Stromal cell of bone marrow (primary cell): ENCODE measurements at regions not wholly inside any gene's neighbourhood (a gene's known extent, or its start where the extent isn't known, plus 50 kb on each side); places are given as distances from the start of the nearest gene placed in this dataset.
A peak's percentile ranks its signal among the peaks of the same experiment; 100 is the strongest.

Source experiments
- DNase-seq: peaks from one replicate; pipeline ENCODE4 v3.0.0-alpha.2; 2012; ENCODE audit warnings: low read depth

DNA sequence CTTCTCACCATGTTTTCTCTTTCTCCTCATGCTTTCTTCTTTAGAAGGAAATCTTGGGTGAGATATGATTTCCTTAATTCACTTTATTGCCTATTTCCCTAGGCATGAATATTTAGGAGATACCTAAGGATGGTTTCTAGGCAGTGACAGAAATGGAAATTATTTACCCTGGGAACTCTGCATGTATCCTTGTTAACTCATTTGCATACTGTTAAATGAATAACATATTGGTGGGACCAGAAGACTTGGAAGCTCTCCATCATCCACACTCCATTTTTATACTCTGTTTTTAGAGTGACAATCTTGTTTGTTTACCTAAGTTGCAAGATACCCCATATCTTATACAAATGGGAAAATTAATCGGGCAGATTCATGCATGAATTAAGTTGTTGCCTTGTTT lies 285.7 kb downstream of the RNF144B start:
- DNase-seq, result no peak

DNA sequence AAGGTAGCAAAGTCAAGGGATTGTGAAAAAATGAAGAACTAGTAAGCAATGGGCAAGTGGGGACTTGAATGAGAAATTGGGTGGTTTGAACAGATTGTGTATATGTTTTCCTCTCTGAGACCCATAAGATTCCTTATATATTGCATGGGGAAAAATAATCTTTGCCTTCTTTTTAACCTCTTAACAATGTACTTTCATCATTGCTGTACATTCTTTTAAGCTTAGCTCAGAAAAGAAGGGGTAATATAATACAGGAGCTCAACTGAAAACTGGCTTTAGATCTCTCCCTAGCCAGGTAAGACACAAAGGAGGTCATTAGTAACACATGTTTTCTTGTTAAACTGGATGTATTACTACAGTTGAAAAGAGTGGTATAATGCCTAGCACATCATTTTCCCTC lies 287.2 kb downstream of the RNF144B start:
- DNase-seq, result no peak

DNA sequence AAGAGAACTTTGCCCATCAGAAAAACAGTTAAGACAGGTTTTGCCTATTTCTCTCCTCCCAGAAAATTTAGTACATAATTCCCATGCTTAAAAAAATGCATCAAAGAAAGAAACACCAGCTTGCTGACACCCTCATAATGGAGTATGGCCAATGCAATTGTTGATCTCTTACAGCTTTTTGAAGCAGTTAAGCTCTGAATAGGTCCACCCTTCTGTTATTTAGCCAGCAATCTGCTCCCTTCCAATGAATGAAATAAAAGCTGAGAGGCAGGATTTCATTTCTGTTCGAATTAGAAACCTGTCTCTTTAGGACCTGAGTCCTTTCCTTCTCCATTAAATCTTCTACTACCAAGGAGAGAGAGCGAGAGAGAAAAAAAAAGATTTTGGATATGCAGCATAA lies 288.7 kb downstream of the RNF144B start:
- no peak for DNase-seq

DNA sequence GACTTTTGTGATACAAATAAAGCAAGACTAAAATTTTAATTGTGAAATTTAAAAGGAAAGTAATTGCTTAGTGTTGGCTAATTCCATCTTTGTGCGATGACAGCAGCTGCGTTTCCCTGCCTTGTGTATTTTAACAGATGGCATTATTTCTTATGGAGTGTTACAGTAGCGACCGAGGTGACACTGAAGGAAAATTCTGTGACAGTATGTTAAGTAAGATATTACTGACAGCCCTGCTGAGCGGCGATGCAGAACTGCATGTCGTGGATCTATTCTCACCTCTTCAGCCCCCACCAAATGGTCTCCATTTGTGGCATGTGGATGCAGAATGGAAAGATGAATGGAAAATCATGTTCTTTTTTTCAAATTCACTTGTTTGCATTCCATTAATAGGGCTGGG lies 289.4 kb downstream of the RNF144B start:
- DNase-seq, result no peak

DNA sequence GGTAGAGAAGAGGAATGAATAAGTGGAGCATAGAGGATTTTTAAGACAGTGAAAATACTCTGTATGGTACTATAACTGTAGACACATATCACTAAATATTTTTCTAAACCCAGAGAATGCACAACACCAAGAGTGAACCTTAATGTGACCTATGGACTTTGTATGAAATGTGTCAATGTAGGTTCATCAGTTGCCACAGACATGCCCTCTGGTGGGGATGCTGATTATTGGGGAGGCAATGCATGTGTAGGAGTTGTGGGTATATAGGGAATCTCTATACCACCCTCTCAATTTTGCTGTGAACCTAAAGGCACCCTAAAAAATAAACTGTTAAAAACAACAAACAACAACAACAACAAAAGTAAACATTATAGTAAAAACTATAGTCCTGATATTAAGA lies 293.7 kb downstream of the RNF144B start:
- no peak for DNase-seq

DNA sequence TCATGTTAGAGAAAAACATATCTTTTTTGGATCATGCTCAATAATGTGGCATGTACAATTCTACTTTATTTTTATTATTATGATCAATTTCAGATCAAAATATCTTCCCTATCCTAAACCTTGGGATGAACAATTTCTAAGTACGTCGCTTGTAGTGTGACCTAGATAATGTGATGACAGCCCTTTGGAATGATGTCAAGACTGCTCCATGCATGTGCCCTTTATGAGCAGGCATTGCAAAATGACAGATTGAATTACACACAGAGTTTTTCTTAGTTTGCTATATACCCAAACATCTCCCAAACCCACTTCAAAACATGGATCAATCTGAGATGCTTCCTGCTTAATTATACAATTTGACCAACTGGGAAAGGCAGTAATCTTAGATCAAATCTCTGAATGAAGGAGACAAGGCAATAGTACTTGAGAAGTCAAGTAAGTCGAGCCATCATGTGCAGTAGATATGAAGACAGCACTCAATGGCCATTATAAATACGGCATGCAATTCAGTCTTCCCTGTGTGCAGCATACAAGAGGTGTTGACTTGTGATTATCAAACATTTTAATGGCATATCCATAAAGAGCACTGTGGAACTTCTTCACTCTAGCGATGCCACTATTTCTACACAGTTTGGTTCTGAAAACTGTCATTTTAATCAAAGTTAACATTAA lies 294.8 kb downstream of the RNF144B start:
- no peak for DNase-seq

DNA sequence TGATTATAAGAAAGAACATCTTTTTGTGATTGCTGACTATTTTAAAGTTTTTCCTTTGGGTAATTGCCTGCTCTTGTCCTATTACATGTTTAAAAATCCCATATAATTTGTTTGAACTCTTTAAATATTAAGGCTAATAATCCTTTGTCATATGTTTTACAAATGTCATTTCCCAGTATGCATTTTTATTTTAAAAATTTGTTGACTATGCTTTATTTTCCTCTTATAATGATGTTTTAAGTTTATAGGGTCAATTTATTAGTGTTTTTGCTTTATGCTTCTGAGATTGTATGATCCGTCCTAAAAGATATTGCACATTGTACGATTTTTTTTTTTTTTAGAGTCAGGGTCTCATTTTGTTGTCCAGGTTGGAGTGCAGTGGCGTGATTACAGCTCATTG lies 297.2 kb downstream of the RNF144B start:
- no peak for DNase-seq

DNA sequence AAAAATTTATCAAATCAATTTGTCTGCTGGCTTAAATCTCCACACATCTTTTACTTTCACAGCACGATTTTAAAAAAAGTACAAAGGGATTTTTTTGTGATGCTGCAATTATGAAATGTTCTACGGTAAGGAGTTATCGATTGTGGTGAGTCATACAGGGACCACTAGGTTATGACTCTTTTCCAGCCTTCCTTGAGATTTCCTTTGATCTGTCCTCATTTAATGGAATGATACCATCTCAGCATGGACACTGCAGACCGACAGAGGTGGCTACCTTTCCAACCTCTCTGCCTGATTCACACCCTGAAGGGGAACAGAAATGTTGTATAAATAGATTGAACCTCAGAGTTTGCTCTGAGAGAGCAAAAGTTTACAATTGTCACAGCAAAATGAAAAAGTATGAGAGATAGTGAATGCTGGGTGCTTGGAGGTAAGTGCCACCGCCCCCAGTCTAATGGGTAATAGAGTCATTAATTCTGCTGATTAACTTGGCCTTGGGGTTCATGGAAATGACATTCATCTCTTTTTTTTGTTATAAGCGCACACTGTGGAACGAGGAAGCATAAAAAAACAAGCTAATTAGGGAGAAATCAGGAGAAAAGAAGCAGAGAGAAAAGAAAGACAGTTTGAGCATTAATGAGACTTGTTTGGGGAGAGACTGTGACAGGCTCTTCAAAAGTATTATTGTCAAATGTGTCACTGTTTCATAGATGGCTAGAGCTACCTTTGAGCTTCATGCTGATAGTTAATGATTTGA lies 306.0 kb downstream of the RNF144B start:
- DNase-seq, result no peak

DNA sequence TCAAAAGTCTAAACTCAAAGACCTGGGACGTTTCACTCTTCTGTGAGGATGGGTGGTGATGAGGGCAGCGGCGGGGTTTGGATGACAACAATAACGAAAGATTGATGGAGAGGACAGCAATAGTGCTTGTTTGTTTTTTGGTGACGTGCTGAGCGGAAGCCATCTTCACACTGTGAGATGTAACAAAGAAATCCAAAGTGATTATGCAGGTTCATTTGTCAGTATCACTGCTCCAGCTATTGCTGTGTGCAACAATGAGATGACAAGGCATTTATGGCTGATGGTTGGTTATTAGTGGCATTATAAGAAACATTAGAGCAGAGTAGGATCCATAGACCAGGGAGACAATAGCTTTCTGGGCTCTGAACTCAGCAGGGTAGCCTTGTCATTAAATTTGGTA lies 306.7 kb downstream of the RNF144B start:
- no peak for DNase-seq

DNA sequence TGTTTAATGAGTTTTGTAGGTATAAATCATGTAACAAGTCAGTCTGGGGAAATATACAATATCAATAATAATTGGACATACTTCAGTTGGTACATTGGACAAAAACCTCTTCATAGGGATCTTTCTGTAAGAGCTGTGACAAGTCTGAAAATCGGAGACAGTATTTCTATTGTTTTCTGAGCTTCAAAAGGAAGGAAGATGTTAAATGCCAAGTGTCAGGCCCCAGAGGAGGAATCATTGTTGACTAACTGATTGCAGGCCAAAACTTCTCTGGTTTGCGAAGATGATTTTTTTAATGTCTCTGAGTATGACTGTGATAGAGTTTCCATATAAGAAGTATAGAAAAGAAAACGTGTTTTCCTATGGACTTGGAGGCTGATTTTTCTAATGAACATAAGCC lies 316.4 kb downstream of the RNF144B start:
- no peak for DNase-seq

DNA sequence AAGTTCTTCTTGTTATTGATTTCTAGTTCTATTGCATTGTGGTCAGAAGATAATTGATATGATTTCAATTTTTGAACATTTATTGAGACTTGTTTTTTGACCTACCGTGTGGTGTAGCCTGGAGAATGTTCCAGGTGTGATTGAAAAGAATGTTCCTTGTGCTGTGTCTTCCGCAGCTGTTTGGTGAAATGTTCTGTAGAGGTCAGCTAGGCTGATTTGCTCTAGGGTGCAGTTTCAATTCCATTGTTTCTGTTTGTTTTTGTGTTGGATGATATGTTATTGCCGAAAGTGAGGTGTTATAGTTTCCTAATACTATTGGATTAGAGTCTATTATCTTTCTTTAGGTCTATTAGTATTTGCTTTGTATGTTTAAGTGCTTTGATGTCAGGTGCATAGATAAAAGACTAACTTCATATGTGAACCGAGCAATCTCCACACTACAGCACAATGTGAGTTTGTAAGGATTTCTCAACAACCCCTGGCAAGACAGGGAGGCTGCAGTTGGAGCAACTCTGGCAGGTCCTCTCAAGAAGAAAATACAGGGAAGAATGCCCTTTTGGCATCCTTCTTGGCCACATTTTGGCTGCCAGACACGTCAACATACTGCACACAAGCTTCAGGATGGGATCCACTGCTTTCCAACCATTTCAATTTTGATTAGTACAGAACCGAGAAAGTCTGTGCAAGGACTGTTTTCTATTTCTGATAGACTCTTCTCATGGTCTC lies 320.7 kb downstream of the RNF144B start:
- no peak for DNase-seq

DNA sequence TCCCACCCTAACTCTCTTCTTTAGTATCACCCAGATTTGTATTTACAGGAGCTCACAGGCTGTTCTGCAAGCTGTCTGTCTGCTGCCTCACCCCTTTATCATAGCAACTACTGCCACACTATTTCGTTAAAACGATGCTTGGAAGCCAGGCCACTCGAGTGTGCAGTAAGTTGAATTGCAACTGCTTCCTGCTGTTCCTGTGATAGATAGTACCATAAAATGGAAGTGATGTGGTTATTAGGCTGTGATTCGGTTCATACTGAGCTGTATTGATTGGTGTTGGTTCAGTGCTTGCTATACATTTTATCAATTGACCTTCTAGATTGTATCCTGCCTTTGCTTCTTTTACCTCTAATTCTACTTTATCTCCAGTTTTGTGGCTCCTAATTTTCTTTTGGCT lies 325.4 kb downstream of the RNF144B start:
- DNase-seq, result no peak

DNA sequence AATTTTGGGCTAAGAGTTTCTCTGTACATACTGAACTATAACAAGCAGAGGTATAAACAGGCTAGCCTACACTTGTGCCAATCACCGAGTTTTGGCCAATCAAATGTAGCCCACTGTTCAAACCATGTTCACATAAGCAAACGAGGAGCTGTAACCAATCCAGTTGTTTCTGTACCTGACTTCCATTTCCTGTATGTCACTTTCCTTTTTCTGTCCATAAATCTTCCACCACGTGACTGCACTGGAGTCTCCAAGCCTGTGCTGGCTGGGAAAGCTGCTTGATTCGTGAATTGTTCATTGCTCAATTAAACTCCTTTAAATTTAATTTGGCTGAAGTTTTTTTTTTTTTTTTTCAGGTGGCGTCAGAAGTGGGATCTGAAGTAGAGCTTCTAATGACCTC lies 332.9 kb downstream of the RNF144B start:
- no peak for DNase-seq

DNA sequence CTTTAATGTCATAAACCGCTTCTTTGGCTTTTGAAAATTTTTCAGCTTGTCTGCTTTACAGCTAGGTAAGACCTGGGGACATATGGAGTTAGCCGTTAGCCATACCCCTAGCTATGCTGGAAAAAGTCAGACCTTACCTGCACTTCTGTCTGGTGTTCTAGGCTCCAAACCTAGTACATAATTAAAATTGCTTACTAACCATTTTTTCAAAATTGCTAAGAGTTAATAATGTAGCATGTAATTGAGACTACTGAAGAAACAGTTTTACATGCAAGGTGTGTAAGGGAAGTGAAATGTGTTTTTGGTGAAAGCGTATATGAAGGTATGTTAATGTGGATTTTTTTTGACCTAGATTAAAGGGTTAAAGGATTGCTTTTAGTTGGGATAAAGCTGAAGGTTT lies 336.9 kb downstream of the RNF144B start:
- DNase-seq, result no peak

DNA sequence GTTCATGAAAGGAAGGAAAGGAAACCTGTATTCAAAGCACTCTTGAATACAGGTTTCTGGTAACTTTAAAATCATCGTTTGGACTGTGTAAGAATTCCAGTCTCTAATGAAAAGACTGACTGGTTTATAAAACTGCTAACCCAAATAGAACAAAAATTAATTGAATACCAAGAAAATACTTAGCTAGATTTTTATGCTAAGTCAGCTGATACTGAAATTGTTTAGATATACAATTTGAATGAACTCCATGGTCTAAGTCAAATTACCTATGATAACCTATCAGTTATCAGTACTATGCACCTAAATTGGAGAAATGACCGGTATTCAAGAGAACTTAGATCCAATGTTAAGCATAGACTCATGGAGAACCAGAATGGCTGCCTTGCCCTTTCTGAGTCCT lies 338.3 kb downstream of the RNF144B start:
- no peak for DNase-seq

DNA sequence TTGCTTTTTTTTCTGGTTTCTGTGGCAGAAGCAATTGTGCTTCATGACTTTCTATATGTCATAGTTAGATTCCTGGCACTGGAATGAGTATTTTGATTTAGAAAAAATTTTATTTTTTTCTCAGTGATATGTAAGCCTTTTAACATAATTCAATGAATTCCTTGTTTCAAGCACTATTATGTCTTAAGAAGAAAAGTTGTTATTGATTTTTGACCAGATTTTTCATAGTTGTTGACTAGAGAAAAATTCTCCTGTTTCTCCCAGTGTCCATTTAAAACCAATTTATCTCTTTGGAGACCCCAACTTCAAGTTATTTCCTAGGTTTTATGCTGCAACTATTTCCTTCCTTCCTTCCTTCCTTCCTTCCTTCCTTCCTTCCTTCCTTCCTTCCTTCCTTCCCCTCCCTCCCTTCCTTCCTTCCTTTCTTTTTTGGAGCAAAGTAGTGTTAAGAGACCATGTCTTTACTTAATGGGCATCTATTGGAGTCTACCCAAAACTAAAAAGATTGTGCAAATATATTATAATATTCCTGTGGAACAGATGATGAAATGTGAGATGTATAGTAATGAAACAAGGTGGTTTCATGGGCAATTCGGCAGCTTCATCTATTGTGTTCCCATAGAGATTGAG lies 346.9 kb downstream of the RNF144B start:
- DNase-seq, result no peak

DNA sequence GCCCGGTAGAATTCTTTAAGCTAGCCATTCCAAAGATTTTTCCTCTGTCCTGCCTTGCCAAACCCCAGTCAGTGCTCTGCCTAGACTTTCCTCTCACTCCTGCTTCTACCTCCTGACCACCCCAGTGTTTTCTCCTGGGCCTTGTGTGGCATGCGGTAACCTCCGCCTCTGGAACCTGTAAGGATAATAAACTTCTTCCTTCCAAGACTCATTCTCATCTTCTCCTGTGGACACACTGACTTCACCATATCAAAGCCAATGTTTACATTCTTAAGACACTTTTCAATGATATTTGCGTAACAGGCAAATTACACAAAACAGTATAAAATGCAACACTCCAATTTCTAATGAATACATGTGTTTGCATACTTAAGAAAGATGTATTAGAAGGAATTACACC lies 354.6 kb downstream of the RNF144B start:
- no peak for DNase-seq

DNA sequence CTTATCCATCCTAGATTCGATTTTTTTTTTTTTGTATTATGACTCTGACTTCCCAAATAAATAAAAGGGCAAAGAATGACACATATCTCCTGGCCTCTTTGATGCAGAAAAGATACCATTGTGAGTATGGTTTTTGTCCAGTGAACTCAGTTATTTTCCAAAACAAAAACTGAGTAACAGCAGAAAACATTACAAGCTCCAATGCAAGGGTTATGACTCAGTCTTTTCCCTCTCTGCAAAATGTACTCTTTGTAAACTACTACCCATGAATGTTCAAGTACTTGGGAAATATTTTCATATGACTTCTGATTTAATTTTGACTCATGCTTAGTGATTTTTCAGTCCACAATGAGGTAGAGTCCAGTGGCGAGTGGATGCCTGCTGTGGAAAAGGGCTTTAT lies 355.3 kb downstream of the RNF144B start:
- DNase-seq, result peak; percentile 69

DNA sequence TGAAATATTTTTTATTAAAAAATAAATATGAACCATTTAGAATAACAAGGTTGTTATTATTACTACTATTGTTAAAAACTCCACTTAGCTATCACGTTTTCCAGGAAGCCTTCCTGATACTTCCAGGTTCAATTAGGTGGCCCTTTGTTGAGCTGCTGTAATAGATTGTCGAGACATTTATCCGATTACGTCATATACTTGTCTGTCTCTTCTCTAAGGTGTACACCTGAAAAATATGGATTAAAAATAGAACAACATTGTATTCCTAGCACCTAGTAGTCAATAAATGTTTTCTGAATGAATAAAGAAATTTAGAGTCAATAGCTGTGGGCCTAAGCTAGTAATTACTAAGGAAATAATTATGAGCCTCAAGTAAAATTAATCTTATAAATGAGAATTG lies 359.6 kb downstream of the RNF144B start:
- DNase-seq, result no peak

DNA sequence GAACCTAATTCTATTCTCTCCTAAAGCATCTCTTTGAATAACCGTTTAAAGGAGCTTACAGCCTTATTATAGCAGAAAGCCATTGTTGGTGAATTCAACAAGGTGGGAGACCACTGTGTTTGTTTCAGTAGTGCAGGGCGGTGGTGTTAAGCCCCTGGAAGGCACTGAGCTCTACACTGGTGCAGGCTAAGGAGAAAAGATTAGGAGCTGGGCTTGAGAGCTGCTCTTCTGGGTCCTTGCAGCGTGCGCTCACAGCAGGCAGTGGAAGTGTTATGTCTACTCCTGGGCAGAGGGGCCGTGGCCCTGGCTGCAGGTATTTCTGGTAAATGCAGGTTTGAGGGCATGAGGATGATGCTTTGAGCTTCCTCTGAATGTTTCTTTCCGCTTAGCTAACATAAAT lies 361.2 kb downstream of the RNF144B start:
- DNase-seq, result no peak

DNA sequence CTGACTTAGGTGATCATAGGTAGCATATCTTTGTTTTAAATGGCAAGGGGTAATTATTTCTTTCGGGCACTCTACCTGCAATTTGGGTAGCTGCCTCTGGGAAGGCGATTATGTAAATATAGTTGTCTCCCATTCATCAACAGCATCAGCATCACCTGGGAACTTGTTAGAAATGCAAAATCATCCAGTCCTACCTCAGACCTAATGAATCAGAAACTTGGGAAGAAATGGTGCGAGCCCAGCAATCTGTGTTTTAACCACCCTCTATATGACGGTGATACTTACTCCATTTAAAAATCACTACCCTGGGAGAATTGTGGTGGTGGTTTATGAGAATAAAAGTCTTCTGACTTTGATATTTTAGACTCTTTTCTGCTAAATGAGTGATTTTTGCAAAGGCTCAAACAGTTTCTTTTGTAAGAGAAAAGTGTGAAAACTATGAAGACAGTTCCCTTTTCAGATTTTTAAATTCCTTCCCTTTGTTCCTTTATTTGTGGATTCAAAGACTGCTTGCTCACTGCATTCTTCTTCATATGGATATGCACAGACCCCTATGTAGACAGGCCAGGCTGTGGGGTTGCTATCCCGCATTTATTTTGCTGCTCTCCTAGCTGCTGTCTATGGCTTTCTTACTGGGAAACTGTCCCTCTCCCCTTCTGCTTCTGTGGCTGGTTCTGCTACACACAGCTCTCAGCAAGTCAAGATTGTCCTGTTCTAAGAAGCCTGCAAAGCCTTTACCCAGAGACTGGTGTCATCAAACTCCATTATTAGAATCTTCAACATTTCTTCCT lies 365.3 kb downstream of the RNF144B start:
- no peak for DNase-seq

DNA sequence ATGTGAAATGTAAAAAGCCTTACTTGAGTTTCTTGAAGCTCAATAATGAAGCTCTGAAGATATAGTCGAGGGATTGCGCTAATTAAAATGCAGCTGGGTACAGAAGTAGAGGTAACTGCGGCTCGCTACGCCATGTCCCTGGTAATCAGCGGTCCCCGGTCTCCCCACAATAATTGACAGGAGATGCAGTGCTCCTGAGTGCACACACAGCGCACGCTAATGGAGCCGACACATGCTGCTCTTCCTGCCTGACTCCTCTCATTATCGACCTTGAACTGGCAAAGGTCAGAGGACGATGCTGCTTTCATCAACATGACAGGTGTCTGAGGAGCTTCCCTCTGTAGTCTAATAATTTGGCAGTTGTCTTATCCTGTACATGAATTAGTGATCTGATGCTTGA lies 365.9 kb downstream of the RNF144B start:
- no peak for DNase-seq
